HCT116 (cell line): ENCODE measurements at regions not wholly inside any gene's neighbourhood (a gene's known extent, or its start where the extent isn't known, plus 50 kb on each side); places are given as distances from the start of the nearest gene placed in this dataset.

Experiments used
- CTCF ChIP-seq, 3 experiments: fragments of 200-600 bp in 1 of 3; sonication (generic) in 1 of 3; IDR thresholded peaks in 2 of 3; conservative IDR thresholded peaks in 1 of 3; 2 replicates each; pipeline ENCODE4 v1.5.1; 2012 to 2017; ENCODE audit warnings: low read depth in 2 of 3, low read length in 2 of 3, antibody characterized with exemption in 1 of 3, borderline replicate concordance in 1 of 3, control low read depth in 1 of 3, mild to moderate bottlenecking in 1 of 3, mixed read lengths in 1 of 3, mixed run types in 1 of 3, moderate library complexity in 1 of 3; ENCODE audit not compliant: insufficient read depth in 1 of 3
- EZH2 ChIP-seq: fragments of 200-600 bp; sonication (generic); IDR thresholded peaks from 2 replicates; pipeline ENCODE4 v1.6.1; 2017; ENCODE audit warnings: antibody characterized with exemption, mixed run types
- EZH2phosphoT487 ChIP-seq: fragments of 200-600 bp; IDR thresholded peaks from 2 replicates; pipeline ENCODE4 v1.6.1; 2018; ENCODE audit warnings: antibody characterized with exemption, borderline replicate concordance
- FOSL1 ChIP-seq: IDR thresholded peaks from 2 replicates; pipeline ENCODE4 v1.6.1; 2012; ENCODE audit warnings: low read depth
- POLR2AphosphoS5 ChIP-seq: IDR thresholded peaks from 2 replicates; pipeline ENCODE4 v1.6.1; 2011; ENCODE audit warnings: mild to moderate bottlenecking, low read depth, low read length, moderate library complexity
- REST ChIP-seq: IDR thresholded peaks from 2 replicates; pipeline ENCODE4 v1.6.1; 2012; ENCODE audit warnings: low read depth
- ZNF274 ChIP-seq: fragments of 200-500 bp; sonication (Bioruptor generic); IDR thresholded peaks from 2 replicates; pipeline ENCODE4 v1.6.1; 2014; ENCODE audit warnings: mild to moderate bottlenecking, low read depth, low read length, inconsistent platforms

GRCh38 chr4:79820427-79820826 lies 252.6 kb downstream of the ANTXR2 start:
- TF ChIP-seq CTCF (IDR thresholded peaks at IDR 0.05 in 2 of 3, conservative IDR thresholded peaks at IDR 0.05 in 1 of 3; ENCODE audit: borderline replicate concordance in 1 of 3, insufficient read depth in 1 of 3, low read depth in 2 of 3, low read length in 2 of 3) = peak in 2 of 3 experiments; percentile 31; a peak in 3 of 6 replicates
- no peak for TF ChIP-seq ZNF274
- no peak for TF ChIP-seq FOSL1
- no peak for TF ChIP-seq POLR2AphosphoS5
- no peak for TF ChIP-seq REST
- TF ChIP-seq EZH2phosphoT487 = no peak
- no peak for TF ChIP-seq EZH2
